Gastroesophageal sphincter (tissue), 3 donors: ENCODE measurements at regions not wholly inside any gene's neighbourhood (a gene's known extent, or its start where the extent isn't known, plus 50 kb on each side); places are given as distances from the start of the nearest gene placed in this dataset.

ENCODE experiments used
- CTCF ChIP-seq, 4 experiments: fragments of 200-600 bp in 2 of 4; fragments of 450-650 bp in 2 of 4; sonication (generic) in 1 of 4; IDR thresholded peaks; one replicate each; pipeline ENCODE4 v1.5.1; 2017 to 2019; ENCODE audit warnings: antibody characterized with exemption in 4 of 4, mild to moderate bottlenecking in 2 of 4, moderate library complexity in 2 of 4
- POLR2AphosphoS5 ChIP-seq: sonication (generic); formaldehyde crosslinking; IDR thresholded peaks from one replicate; pipeline ENCODE4 v1.6.1; 2017; ENCODE audit warnings: antibody characterized with exemption

GRCh38 chr14:104434214-104435076, 145.1 kb upstream of the C14orf180 start:
- no peak for TF ChIP-seq CTCF (IDR thresholded peaks at IDR 0.05)
- TF ChIP-seq POLR2AphosphoS5: no peak
